CD4-positive, alpha-beta T cell treated with Interleukin-4 for 1 hour (primary cell): ENCODE measurements at regions not wholly inside any gene's neighbourhood (a gene's known extent, or its start where the extent isn't known, plus 50 kb on each side); places are given as distances from the start of the nearest gene placed in this dataset.

Experiments used
- DNase-seq, 2 donors: peaks; one replicate each; pipeline ENCODE4 v3.0.0-alpha.2; 2020 to 2022

GRCh38 chr5:60369391-60369790, 330.6 kb downstream of the DEPDC1B start:
- DNase-seq: no peak

GRCh38 chr5:60368100-60368499, 331.9 kb downstream of the DEPDC1B start:
- no peak for DNase-seq

- DNase-seq: no peak
Observed at GRCh38 chr5:60366489-60366888, 333.5 kb downstream of the DEPDC1B start.

GRCh38 chr5:60365001-60365400, 335.0 kb downstream of the DEPDC1B start:
- DNase-seq: no peak

- no peak for DNase-seq
Observed at GRCh38 chr5:60362158-60362557, 337.8 kb downstream of the DEPDC1B start.

- no peak for DNase-seq
Observed at GRCh38 chr5:60360355-60360754, 339.6 kb downstream of the DEPDC1B start.

GRCh38 chr5:60357302-60357701, 342.7 kb downstream of the DEPDC1B start:
- no peak for DNase-seq

GRCh38 chr5:60356745-60357144, 343.2 kb downstream of the DEPDC1B start:
- DNase-seq: no peak

GRCh38 chr5:60355181-60355580, 344.8 kb downstream of the DEPDC1B start:
- no peak for DNase-seq

GRCh38 chr5:60354311-60354710, 345.7 kb downstream of the DEPDC1B start:
- no peak for DNase-seq

GRCh38 chr5:60352992-60353599, 346.9 kb downstream of the DEPDC1B start:
- no peak for DNase-seq

- DNase-seq: no peak
Observed at GRCh38 chr5:60350794-60351193, 349.2 kb downstream of the DEPDC1B start.

- no peak for DNase-seq
Observed at GRCh38 chr5:60349891-60350415, 350.0 kb downstream of the DEPDC1B start.

- DNase-seq: no peak
Observed at GRCh38 chr5:60346393-60346792, 353.6 kb downstream of the DEPDC1B start.

- no peak for DNase-seq
Observed at GRCh38 chr5:60343102-60343501, 356.9 kb downstream of the DEPDC1B start.

GRCh38 chr5:60340965-60341471, 358.9 kb downstream of the DEPDC1B start:
- no peak for DNase-seq

GRCh38 chr5:60340326-60340725, 359.6 kb downstream of the DEPDC1B start:
- DNase-seq: no peak

GRCh38 chr5:60339691-60340201, 360.2 kb downstream of the DEPDC1B start:
- DNase-seq: no peak

GRCh38 chr5:60338846-60339245, 361.1 kb downstream of the DEPDC1B start:
- DNase-seq: no peak

GRCh38 chr5:60336491-60336890, 363.5 kb downstream of the DEPDC1B start:
- no peak for DNase-seq

- no peak for DNase-seq
Observed at GRCh38 chr5:60335913-60336312, 364.1 kb downstream of the DEPDC1B start.

GRCh38 chr5:60334281-60334713, 365.7 kb downstream of the DEPDC1B start:
- DNase-seq: no peak

- DNase-seq: no peak
Observed at GRCh38 chr5:60333005-60333571, 366.9 kb downstream of the DEPDC1B start.

- DNase-seq: no peak
Observed at GRCh38 chr5:60332244-60333004, 367.5 kb downstream of the DEPDC1B start.
